GM19351 (cell line): ENCODE measurements at regions not wholly inside any gene's neighbourhood (a gene's known extent, or its start where the extent isn't known, plus 50 kb on each side); places are given as distances from the start of the nearest gene placed in this dataset.

ENCODE experiments used
- ATAC-seq: cut with Tn5 transposase; IDR thresholded peaks from one replicate; pipeline ENCODE4 v1.9.1; 2021; ENCODE audit warnings: mild to moderate bottlenecking, moderate library complexity; ENCODE audit not compliant: unreplicated experiment

- ATAC-seq, result no peak
Measured at GRCh38 chr22:26732284-26732683, 74.9 kb downstream of the MIAT start.

GRCh38 chr22:26734339-26735018 is 77.1 kb downstream of the MIAT start:
- no peak for ATAC-seq

GRCh38 chr22:26735019-26735409 is 77.6 kb downstream of the MIAT start:
- ATAC-seq, result no peak

GRCh38 chr22:26737262-26737661 is 79.9 kb downstream of the MIAT start:
- ATAC-seq, result no peak

GRCh38 chr22:26740253-26740652 is 82.9 kb downstream of the MIAT start:
- no peak for ATAC-seq

- ATAC-seq, result no peak
Measured at GRCh38 chr22:26743149-26743548, 85.8 kb downstream of the MIAT start.

- no peak for ATAC-seq
Measured at GRCh38 chr22:26744892-26745808, 87.8 kb downstream of the MIAT start.

- ATAC-seq, result no peak
Measured at GRCh38 chr22:26746311-26746710, 88.9 kb downstream of the MIAT start.

GRCh38 chr22:26748845-26749244 is 91.5 kb downstream of the MIAT start:
- ATAC-seq, result no peak

- no peak for ATAC-seq
Measured at GRCh38 chr22:26751217-26751616, 93.8 kb downstream of the MIAT start.

GRCh38 chr22:26753125-26753862 is 95.9 kb downstream of the MIAT start:
- no peak for ATAC-seq

- ATAC-seq, result no peak
Measured at GRCh38 chr22:26756675-26757293, 99.4 kb downstream of the MIAT start.

GRCh38 chr22:26757496-26757895 is 100.1 kb downstream of the MIAT start:
- no peak for ATAC-seq

GRCh38 chr22:26762503-26763472 is 105.4 kb downstream of the MIAT start:
- ATAC-seq, result no peak

GRCh38 chr22:26763633-26764361 is 106.4 kb downstream of the MIAT start:
- ATAC-seq, result no peak

GRCh38 chr22:26766510-26767350 is 109.3 kb downstream of the MIAT start:
- ATAC-seq, result no peak

- no peak for ATAC-seq
Measured at GRCh38 chr22:26767351-26768155, 110.2 kb downstream of the MIAT start.

- no peak for ATAC-seq
Measured at GRCh38 chr22:26768156-26768515, 110.7 kb downstream of the MIAT start.
